HG03139 (cell line): ENCODE measurements at regions not wholly inside any gene's neighbourhood (a gene's known extent, or its start where the extent isn't known, plus 50 kb on each side); places are given as distances from the start of the nearest gene placed in this dataset.
"Not testable (repeated sequence)": the region's sequence is repeated elsewhere in the genome, so short reads cannot be mapped to it uniquely, and the experiment has no call there.

Experiments used
- ATAC-seq: cut with Tn5 transposase; IDR thresholded peaks from one replicate; pipeline ENCODE4 v1.9.1; 2021; ENCODE audit not compliant: unreplicated experiment

DNA sequence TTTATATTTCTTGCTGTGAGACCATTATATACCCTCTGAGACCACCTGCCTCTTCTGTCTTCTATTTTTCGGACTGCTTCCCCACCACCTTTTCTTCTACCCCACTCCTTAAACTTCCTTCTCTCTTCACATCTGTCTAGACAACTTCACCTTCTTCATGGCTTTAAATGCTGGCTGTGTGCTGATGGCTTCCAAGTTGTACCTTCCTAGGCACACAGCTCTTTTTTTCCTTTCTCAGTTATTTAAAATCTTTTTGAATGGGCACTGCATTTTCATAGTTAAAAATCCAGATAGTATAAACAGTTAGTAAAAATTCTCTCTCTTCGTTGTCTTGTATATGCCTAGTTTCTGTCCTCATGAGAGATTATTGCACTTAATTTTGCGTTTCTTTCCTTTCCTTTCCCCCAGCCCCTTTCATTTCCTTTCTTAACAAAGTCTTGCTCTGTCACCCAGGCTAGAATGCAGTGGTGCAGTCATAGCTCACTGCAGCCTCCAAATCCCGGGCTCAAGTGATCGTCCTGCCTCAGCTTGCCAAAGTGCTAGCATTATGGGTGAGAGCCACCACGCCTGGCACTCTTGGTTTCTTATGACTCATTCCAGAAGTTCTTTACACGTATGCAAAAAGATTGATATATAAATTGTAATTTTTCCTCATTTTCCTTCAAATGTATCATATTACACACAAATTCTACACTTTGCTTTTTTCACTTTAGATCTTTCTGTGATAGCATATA lies 114.3 kb downstream of the NPIPB5 start:
- ATAC-seq, result no peak

DNA sequence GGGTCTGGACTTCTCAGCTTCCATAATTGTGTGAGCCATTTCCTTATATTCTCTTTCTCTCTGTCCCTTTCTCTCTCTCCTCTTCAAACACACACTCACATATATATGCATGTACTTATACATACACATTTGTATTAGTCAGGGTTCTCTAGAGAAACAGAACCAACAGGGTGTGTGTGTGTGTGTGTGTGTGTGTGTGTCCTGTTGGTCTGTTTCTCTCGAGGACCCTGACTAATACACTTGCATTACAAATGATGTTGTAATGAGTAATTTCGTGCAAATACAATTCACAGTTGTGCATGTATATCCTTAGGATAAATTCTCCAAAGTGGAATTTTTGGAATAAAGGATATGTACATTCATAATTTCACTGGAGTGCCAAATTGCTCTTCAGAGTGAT lies 115.3 kb downstream of the NPIPB5 start:
- ATAC-seq, result no peak

DNA sequence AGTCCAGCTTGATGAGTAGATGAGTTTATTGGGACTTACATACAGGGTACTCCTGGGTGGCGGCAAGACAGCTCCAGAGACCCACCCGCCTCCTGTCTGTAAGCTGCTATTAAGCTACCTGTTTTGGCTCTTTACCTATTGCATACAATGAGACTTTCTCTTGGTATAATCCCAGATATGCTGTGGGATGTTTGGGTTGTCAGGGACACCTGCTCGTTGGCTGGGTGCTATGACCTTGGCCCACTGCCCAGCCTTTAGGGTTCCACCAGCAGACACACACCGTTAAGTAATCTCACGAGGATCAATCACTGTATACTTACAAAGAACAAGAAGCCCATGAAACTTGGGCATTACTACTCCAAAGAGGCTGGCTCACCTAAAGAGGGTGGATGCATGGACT lies 116.4 kb downstream of the NPIPB5 start:
- no peak for ATAC-seq

DNA sequence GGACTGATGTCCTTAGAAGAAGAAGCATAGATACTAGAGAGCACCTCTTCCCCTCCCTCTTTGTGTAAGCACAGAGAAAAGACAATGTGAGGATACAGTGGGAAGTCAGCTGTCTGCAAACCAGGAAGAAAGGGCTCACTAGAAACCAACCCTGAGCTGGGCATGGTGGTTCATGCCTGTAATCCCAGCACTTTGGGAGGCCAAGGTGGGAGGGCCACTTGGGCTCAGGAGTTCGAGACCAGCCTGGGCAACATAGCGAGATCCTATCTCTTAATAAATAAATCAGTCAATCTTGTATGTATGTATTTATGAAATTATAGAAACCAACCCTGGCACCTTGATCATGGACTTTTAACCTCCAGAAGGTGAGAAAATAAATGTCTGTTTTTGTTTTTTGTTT lies 118.3 kb downstream of the NPIPB5 start:
- ATAC-seq, result no peak

DNA sequence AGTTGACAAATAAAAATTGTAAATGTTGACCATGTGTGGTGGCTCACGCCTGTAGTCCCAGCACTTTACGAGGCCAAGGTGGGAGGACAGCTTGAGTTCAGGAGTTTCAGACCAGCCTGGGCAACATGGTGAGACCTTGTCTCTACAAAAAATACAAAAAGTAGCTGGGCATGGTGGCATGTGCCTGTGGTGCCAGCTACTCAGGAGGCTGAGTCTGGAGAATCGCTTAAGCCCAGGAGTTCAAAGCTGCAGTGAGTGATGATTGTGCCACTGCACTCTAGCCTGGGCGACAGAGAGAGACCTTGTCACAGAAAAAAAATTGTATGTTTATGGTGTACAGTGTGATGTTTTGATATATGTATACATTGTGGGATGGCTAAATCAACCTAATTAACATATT lies 119.6 kb downstream of the NPIPB5 start:
- no peak for ATAC-seq

DNA sequence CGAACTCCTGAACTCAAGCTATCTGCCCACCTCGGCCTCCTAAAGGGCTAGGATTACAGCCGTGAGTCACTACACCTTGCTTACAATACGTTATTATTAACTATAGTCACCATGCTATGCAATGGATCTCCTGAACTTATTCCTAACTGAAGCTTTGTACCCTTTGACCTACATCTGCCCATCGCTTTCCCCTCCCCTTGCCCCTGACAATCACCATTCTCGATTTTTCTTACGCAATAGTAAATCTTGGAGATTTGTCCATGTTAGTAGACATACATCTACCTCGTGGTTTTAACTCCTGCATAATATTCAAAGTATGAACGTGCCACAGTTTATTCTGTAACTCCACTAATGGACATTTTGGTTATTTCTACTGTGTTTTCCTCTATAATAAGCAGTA lies 120.6 kb downstream of the NPIPB5 start:
- ATAC-seq, result no peak

DNA sequence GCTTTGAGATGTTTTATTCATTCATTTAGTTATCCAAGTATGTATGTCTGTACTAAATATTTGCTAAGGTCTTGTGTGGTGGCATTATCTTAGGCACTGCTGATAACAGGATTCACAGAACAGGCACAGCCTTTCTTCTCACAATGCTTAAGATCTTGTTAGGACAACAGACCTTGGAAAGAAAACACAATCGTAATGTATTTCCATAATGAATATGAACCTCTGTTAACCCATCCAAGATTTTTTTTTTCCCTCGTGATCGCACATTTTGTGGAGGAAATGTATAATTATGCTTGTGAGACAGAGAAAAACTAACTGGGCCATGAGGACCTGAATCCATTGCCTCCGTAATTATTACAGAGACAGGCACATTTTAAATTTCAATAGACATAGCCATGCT lies 121.9 kb downstream of the NPIPB5 start:
- ATAC-seq, result no peak

DNA sequence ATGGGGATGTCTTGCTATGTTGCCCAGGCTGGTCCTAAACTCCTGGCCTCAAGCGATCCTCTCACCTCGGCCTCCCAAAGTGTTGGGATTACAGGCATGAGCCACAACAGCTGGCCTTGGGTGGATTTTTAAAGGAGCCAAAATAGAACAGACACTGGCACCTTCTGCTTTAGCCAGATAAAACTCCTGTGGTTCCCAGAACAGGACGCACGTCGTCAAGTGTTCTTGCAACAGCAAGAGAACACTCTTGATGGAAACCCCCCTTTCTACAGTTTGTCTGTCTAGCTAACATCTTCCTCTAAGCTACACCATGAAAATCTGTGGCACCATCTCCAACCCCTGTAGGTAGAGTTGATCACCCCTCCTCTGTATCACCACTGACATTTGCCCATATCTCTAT lies 122.6 kb downstream of the NPIPB5 start:
- ATAC-seq, result no peak

DNA sequence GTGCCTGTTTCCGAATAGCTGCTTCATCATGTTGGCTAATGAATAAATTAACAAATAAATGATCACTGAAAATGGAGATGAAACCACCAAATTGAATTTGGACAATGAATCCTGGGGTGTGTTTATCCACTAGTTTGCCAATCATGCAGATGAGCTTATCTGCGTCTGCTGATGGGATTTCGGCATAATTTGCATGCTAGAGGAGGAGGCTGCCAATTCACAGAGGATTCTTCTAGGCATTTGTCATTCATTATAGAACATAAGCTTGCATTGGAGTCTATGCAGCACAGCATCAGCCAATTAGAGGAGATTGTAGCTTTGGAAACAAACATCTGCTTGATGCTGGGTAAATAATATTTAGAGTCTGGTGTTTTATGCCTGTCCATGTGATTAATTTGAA lies 123.1 kb downstream of the NPIPB5 start:
- no peak for ATAC-seq

DNA sequence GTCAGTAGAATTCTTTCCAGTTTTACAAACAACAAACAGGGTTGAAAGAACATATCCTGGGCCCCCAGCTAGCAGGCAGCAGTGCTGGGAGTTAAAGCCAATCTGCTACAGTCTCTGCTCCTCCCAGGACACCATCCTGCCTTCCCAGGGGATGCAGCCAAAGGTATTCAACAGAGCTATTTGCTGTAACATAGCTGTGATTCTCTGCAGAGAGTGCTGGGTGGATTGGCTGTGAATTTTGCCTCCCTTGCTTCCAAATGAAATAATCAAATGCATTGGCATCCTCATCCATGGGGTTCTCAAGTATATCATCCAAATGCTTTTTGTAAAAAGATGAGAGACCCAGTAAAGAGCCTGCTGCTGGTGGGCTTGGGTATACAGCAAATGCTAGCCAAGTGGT lies 124.3 kb downstream of the NPIPB5 start:
- ATAC-seq, result no peak

DNA sequence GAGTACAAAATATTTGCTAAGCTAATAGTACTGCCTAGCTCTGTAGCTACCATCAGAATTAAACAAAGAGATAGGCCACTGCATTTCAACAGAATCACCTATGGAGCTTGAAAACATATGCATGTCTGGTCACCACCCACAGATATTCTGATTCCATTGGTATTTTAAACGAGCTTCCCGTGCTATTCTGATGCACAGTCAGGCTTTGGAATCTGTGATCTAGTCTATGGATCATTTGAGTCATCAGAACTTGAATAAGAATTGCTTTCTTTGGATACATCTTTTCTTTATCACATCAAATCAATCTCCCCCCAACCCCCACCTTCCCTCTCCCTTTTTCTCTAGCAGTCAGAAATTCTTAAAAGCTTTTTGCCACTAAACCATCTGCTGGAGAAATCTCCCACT lies 124.7 kb downstream of the NPIPB5 start:
- no peak for ATAC-seq

DNA sequence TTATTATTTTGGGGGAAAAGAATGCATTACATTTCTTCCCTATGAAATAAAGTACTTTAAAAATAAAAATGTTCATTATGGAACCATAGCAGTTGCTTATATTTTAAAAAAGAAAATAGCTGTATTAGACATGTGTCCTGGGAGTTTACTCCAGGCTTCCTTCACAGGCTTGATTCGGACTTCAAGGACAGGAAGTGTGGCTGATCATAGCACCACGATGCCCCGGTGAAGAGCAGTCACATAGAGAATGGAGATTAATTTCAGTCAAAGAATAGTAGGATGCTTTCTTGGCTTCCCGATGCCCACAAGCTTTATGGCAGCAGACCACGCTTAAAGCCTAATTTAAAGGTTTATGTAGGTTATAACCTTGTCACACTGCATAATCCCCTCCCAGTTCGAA lies 125.1 kb downstream of the NPIPB5 start:
- no peak for ATAC-seq

DNA sequence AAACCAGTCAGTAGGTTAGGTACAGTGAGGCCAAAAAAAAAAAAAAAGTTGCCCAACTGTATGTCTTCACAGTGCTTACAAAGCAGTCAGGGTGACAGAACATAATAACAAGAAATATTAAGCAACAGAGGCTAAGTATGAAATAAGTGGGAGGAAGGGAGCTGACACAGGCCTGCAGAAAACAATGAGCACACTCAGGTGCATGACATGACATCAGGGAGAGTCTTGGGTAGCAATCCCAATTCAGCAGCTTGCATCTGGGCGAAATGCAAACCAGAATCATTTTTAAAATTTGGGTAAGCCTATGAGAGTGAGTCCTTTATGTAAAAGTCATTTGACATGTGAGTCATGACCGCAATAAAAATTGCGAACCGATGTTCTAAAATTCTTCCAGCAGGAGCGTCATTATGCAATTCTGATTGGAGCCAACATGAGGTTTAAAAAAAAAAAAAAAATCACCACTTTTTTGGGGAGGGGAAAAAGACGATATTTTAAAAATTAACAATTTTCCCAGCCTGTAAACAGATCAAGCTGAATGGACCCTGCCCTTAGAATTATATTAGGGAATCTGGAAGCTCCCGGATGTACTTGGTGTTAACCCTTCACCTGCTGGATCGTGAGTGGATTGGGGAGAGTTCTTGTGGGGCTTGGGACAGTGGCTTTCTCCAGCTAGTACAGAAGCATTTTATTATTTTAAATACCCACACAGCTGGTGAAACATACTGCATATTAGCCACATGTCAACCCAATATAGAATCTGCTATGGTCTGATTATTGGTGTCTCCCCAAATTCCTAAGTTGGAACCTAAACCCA lies 127.9 kb downstream of the NPIPB5 start:
- no peak for ATAC-seq

DNA sequence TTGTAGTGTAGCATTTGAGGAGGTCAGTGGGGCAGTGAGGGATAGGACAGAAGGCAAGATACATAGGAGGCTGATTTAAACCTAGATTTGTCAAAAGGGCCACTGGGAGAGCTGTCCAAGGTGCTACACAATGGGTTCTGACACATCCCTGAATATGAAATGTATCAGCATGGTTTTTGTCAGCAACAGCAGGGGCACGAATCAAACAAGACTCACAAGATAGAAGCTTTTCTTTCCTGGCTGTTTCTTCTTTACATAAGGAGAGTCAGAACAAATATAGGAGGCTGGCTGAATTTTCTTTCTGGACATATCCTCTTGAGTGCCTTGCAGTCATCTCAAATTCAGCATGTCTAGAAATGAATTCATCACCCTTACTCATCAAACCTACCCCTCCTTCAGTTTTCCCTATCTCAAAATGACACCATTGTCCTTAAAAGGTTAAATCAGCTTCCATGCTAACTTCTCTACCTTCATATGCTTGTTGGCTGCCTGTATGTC lies 130.5 kb downstream of the NPIPB5 start:
- no peak for ATAC-seq

DNA sequence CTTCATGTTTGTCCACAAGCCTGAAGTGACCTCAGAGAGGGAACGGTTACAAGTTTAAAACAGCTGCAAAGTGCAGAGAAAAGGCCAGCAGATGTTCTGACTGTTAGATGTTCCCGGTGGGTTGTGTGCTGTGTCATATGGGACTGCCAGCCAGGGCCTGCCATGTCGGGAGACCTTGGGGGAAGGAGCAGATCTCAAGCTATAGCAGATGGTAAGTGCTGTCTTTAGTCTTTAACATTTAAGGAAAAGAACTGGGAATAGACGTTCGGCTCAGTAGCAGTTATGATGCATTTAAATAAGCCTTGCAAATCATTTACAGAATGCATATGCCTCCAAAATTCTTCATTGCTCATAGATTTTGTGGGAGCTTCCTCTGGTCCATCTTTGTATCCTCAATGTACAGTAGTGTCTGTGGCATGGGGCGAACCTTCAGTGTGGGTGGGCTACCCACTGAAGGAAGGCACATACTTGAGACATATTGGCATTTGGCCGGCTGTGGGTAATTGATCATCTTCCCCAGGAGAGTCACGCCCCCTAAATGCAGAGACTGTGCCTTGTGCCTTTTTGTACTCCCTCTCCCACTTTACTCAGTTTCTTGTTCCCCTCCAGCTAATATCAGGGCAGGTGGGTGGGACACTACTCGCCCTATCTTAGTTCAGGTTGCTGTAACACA lies 131.9 kb downstream of the NPIPB5 start:
- no peak for ATAC-seq

DNA sequence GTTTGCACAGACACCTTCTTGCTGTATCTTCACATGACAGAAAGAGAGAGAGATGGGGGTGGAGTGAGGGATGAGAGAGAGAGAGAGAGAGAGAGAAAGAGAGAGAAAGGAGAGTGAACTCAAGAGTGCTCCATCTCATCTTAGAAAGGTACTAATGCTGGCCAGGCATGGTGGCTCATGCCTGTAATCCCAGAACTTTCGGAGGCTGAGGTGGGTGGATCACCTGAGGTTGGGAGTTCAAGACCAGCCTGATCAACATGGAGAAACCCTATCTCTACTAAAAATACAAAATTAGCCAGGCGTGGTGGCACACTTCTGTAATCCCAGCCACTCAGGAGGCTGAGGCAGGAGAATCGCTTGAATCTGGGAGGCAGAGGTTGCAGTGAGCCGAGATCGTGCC lies 132.5 kb downstream of the NPIPB5 start:
- not testable (repeated sequence) for ATAC-seq

DNA sequence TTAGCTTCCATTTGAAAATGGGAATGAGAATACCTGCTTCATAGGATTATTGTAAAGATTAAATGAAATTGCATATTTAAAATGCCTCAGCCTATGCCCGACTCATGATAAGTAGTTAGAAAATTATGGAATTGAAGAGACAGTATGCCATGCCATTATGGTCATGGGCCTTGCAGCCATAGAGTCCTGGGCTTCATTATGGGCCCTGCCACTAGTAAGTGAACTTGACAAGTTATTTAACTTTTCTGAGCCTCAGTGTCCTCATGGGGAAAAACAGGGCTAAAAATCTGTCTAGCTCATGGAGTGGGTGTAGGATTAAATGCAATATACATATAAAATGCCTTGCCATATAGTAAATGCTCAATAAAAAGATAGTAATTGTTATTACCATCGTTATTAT lies 133.2 kb downstream of the NPIPB5 start:
- ATAC-seq, result no peak

DNA sequence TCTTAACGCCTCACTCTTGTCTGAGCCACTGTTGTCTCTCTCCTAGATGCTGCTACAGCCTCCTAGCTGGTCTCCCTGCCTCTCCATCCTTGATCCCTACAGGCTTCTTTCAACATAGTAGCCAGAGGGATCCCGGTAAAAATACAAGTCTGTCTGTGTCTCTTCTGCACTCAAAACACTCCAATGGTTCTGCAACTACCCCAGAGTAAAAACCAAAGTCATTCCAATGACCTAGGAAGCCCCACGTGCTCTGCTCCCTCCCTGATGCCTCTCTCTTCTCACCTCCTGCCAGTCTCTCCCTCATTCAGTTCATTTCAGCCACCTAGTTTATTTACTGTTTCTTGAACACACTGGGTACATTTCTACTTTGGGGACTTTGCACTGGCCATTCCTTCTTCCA lies 135.2 kb downstream of the NPIPB5 start:
- ATAC-seq, result no peak

DNA sequence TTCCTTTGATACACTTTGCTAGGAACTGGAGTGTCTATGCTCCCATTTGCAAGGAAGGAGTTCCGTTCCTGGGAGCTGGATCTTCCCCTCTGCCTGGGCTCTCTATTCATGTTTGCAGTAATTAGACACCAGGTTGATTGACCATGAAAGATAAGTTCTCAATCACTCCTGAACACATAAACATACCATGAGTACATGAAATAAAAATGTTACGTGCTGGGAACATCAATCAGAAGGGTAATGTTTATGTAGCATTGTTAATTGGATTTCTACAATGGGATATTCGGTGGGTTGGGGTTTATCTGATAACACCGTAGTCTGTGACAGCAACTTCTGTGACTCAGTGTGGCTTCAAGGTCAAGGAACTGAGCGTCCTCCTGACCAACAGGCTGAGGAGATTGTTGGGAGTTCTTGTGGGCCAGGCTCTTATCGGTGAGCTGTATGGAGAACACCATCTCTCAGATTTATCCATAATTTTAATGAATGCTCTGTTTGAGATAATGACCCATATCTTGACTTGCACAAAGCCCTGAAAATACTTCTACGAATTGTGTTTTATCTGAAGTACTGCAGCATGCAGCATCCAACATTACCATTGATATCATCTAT lies 136.4 kb downstream of the NPIPB5 start:
- no peak for ATAC-seq

DNA sequence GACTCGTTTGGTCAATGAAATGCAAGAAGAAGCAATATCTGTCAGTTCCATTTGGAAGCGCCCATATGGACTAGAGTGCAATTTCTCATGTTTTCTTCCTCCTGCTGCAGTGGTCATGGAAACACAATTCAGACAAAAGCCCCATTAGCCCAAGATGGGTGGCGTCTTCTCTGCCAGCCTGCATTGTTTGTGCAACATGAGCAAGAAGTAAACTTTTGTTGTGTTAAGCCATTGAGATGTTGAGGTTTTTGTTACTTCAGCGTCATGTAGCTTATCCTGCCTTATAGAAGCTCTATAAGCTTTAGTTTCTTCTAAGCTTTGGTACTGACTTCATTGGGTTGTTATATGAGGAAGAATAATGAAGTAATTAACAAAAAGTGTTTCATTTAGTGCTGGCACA lies 137.4 kb downstream of the NPIPB5 start:
- no peak for ATAC-seq

DNA sequence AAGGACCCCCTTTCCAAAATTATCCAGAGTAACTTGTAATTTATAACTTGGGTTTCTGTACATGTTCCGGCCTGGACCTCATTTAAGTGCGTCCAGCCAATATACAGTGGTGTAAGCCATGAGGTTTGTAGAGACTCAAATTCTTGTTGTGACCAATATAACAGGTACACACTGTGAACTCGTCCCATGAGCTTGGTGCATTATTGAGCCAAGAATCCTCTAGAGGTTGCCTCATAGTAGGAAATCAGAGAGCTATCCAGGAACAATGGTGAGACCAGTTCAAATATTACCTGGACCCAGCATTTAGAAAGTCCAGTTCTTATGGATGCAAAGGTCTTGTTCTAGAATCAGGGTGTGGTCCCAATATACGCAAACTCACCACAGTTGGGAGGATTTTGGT lies 138.2 kb downstream of the NPIPB5 start:
- ATAC-seq, result no peak
